Transverse colon (tissue), 4 donors: ENCODE measurements at regions not wholly inside any gene's neighbourhood (a gene's known extent, or its start where the extent isn't known, plus 50 kb on each side); places are given as distances from the start of the nearest gene placed in this dataset.

Experiments
- DNase-seq: peaks from one replicate; pipeline ENCODE4 v3.0.0-alpha.2; 2019
- H3K27ac ChIP-seq, 4 donors: fragments of 200-600 bp; sonication (generic); 2 replicates each; pipeline ENCODE4 v1.5.1; 2016 to 2018; ENCODE audit warnings: inconsistent platforms in 4 of 4
- H3K27me3 ChIP-seq: fragments of 200-600 bp; sonication (generic); 2 replicates; pipeline ENCODE4 v1.5.1; 2017; ENCODE audit warnings: inconsistent platforms
- H3K36me3 ChIP-seq, 4 donors: fragments of 200-600 bp; sonication (generic); 2 replicates each; pipeline ENCODE4 v1.5.1; 2017 to 2019; ENCODE audit warnings: inconsistent platforms in 4 of 4
- H3K4me1 ChIP-seq, 4 donors: fragments of 200-600 bp; sonication (generic); 2 replicates each; pipeline ENCODE4 v1.5.1; 2017 to 2020; ENCODE audit warnings: inconsistent platforms in 4 of 4
- H3K4me3 ChIP-seq, 4 donors: fragments of 200-600 bp; sonication (generic); 1 replicate in 1 of 4; 2 replicates in 3 of 4; pipeline versions ENCODE4 v1.5.1 to v1.6.1; 2017 to 2019; ENCODE audit warnings: inconsistent platforms in 4 of 4
- H3K9me3 ChIP-seq, 2 donors: fragments of 200-600 bp; sonication (generic); 2 replicates each; pipeline ENCODE4 v1.5.1; 2017 to 2019; ENCODE audit warnings: inconsistent platforms in 2 of 2
- CTCF ChIP-seq, 5 experiments: fragments of 200-600 bp in 3 of 5; fragments of 450-650 bp in 2 of 5; sonication (generic) in 3 of 5; IDR thresholded peaks; 1 replicate in 2 of 5; 2 replicates in 3 of 5; pipeline ENCODE4 v1.5.1; 2016 to 2017; ENCODE audit warnings: antibody characterized with exemption in 5 of 5, inconsistent platforms in 3 of 5, mild to moderate bottlenecking in 2 of 5, moderate library complexity in 1 of 5
- EP300 ChIP-seq: sonication (generic); formaldehyde crosslinking; IDR thresholded peaks from one replicate; pipeline ENCODE4 v1.6.1; 2017; ENCODE audit warnings: antibody characterized with exemption, low read depth
- POLR2A ChIP-seq: fragments of 450-650 bp; IDR thresholded peaks from one replicate; pipeline ENCODE4 v1.6.1; 2016; ENCODE audit warnings: antibody characterized with exemption, mild to moderate bottlenecking, moderate library complexity
- POLR2AphosphoS5 ChIP-seq, 3 donors: sonication (generic); formaldehyde crosslinking; IDR thresholded peaks; one replicate each; pipeline ENCODE4 v1.6.1; 2016; ENCODE audit warnings: antibody characterized with exemption in 3 of 3
- WGBS, 2 donors: methylation state at CpG; one replicate each; pipeline ENCODE4 v1.1.5; 2018; ENCODE audit warnings: low coverage in 1 of 2; 5-methylcytosine and 5-hydroxymethylcytosine counted together
- in situ Hi-C, 4 donors: fragments of 200-750 bp; cut with MboI; loops; one replicate each; pipeline versions ENCODE4 v1.15.0 to v1.15.1; 2017; ENCODE audit warnings: low sequenced_read_pairs in 3 of 4, low pct_ligation_motif_present in 1 of 4, low pct_unique_long_range_greater_than_20kb in 1 of 4
- intact Hi-C: fragments of 100-400 bp; cut with DNase I; formaldehyde crosslinking; loops from one replicate; pipeline ENCODE4 v1.15.1; 2023; ENCODE audit warnings: low total_unique reads

- Histone ChIP-seq H3K4me1 (peaks cover 12 to 73% (median 29%) of the 10 kb centered on the region in 4 donors), H3K36me3 (no peaks in the 10 kb centered on the region), H3K27me3 (no peaks in the 10 kb centered on the region), H3K27ac (no peak overlapping the region), H3K9me3 (no peaks in the 10 kb centered on the region), H3K4me3 (no peak overlapping the region)
- no peak for TF ChIP-seq POLR2AphosphoS5 (IDR thresholded peaks at IDR 0.05)
- no peak for TF ChIP-seq POLR2A
- WGBS, 2 donors = 33 to 63% methylated on average over 1 of the region's 1 CpG
- in situ Hi-C loops = no loop called here
- no peak for DNase-seq
- intact Hi-C loops = no loop called here
Observed at GRCh38 chr4:74540193-74540592, 95.3 kb downstream of the AREG start.

GRCh38 chr4:74541667-74542066 is 96.7 kb downstream of the AREG start:
- 48% methylated on average over 9 of the region's 9 CpGs; no CpG with 5 or more reads in 1 of the 2 donors for WGBS, 2 donors
- H3K4me3 ChIP-seq = no peak overlapping the region
- TF ChIP-seq POLR2AphosphoS5 (IDR thresholded peaks at IDR 0.05) (no peak), POLR2A (no peak), EP300 (no peak), CTCF (IDR thresholded peaks at IDR 0.05) (no peak)

GRCh38 chr4:74543231-74543781 is 98.4 kb downstream of the AREG start:
- Histone ChIP-seq H3K9me3 (no peaks in the 10 kb centered on the region), H3K27me3 (no peaks in the 10 kb centered on the region), H3K4me3 (no peak overlapping the region), H3K36me3 (no peaks in the 10 kb centered on the region), H3K4me1 (peaks cover 16 to 68% (median 32%) of the 10 kb centered on the region in 4 donors), H3K27ac (peak overlapping the region; percentile 33 to 70 (median 60))
- TF ChIP-seq EP300 (no peak), CTCF (IDR thresholded peaks at IDR 0.05) (no peak), POLR2AphosphoS5 (IDR thresholded peaks at IDR 0.05) (peak in 1 of 3 donors; percentile 41), POLR2A (no peak)
- in situ Hi-C loops (no loop called here), intact Hi-C loops (no loop called here)
- DNase-seq = no peak
- 19 to 20% methylated on average over 3 of the region's 3 CpGs for WGBS, 2 donors

More at GRCh38 chr4:74541667-74542066, 96.7 kb downstream of the AREG start:
- Histone ChIP-seq H3K27ac (peak overlapping the region in 1 of 4 donors; percentile 70), H3K36me3 (no peaks in the 10 kb centered on the region), H3K4me1 (peaks cover 16 to 69% (median 32%) of the 10 kb centered on the region in 4 donors), H3K27me3 (no peaks in the 10 kb centered on the region), H3K9me3 (no peaks in the 10 kb centered on the region)
- in situ Hi-C loops = no loop called here
- DNase-seq = no peak
- intact Hi-C loops = no loop called here

GRCh38 chr4:74543983-74544382 is 99.0 kb downstream of the AREG start:
- Histone ChIP-seq H3K4me3 (no peak overlapping the region), H3K27ac (peak overlapping the region; percentile 33 to 70 (median 60)), H3K9me3 (no peaks in the 10 kb centered on the region), H3K36me3 (no peaks in the 10 kb centered on the region), H3K27me3 (no peaks in the 10 kb centered on the region), H3K4me1 (peaks cover 16 to 61% (median 29%) of the 10 kb centered on the region in 4 donors)
- TF ChIP-seq POLR2A (no peak), EP300 (no peak), CTCF (IDR thresholded peaks at IDR 0.05) (no peak), POLR2AphosphoS5 (IDR thresholded peaks at IDR 0.05) (no peak)
- in situ Hi-C loops = no loop called here
- 43 to 47% methylated on average over 2 of the region's 2 CpGs for whole genome bisulfite sequencing, 2 donors
- intact Hi-C loops = no loop called here
- DNase-seq = no peak
